Stimulated activated memory B cell treated with anti-CD40 and anti-IgM and Interleukin-4, amounts not matched to agents 10 μg/mL and 1 μg/mL and 100 μg/mL, for 72 hours (primary cell): ENCODE measurements at regions not wholly inside any gene's neighbourhood (a gene's known extent, or its start where the extent isn't known, plus 50 kb on each side); places are given as distances from the start of the nearest gene placed in this dataset.
"Not testable (repeated sequence)": the region's sequence is repeated elsewhere in the genome, so short reads cannot be mapped to it uniquely, and the experiment has no call there.

ENCODE experiments used
- ATAC-seq: fragments of 150-1000 bp; cut with Tn5 transposase; 2 replicates; pipeline ENCODE4 v1.10.0; 2021
- H3K27ac Mint-ChIP-seq: one replicate; pipeline ENCODE4 v1.8.0; 2022; ENCODE audit warnings: mild to moderate bottlenecking, mixed read lengths
- H3K27me3 Mint-ChIP-seq: one replicate; pipeline ENCODE4 v1.8.0; 2022; ENCODE audit warnings: mixed read lengths
- H3K36me3 Mint-ChIP-seq: one replicate; pipeline ENCODE4 v1.8.0; 2022; ENCODE audit warnings: mixed read lengths
- H3K4me1 Mint-ChIP-seq: one replicate; pipeline ENCODE4 v1.8.0; 2022; ENCODE audit warnings: mixed read lengths
- H3K4me3 Mint-ChIP-seq: one replicate; pipeline ENCODE4 v1.8.0; 2022; ENCODE audit warnings: mild to moderate bottlenecking, moderate library complexity, mixed read lengths
- H3K9me3 Mint-ChIP-seq: one replicate; pipeline ENCODE4 v1.8.0; 2022; ENCODE audit warnings: mixed read lengths

GRCh38 chr17:6373599-6373998 is 61.3 kb downstream of the AIPL1 start:
- not testable (repeated sequence) for H3K4me3 Mint-ChIP-seq, H3K27ac Mint-ChIP-seq, ATAC-seq, H3K9me3 Mint-ChIP-seq, H3K36me3 Mint-ChIP-seq
- Mint-ChIP-seq H3K4me1 (peaks cover 16% of the 10 kb centered on the region), H3K27me3 (peaks cover 32% of the 10 kb centered on the region)

- Mint-ChIP-seq H3K27me3 (peaks cover 47% of the 10 kb centered on the region), H3K36me3 (no peaks in the 10 kb centered on the region)
- ATAC-seq, result no peak
Measured at GRCh38 chr17:6366221-6366666, 68.7 kb downstream of the AIPL1 start.

GRCh38 chr17:6365200-6365943 is 69.5 kb downstream of the AIPL1 start:
- Mint-ChIP-seq H3K27me3 (peaks cover 49% of the 10 kb centered on the region), H3K36me3 (no peaks in the 10 kb centered on the region), H3K4me1 (no peaks in the 10 kb centered on the region), H3K4me3 (no peak overlapping the region), H3K27ac (no peak overlapping the region), H3K9me3 (no peaks in the 10 kb centered on the region)
- no peak for ATAC-seq

More at GRCh38 chr17:6366221-6366666, 68.7 kb downstream of the AIPL1 start:
- H3K4me3 Mint-ChIP-seq, result no peak overlapping the region
- H3K9me3 Mint-ChIP-seq, result no peaks in the 10 kb centered on the region
- H3K27ac Mint-ChIP-seq, result no peak overlapping the region
- H3K4me1 Mint-ChIP-seq, result no peaks in the 10 kb centered on the region

GRCh38 chr17:6361733-6362132 is 73.2 kb downstream of the AIPL1 start:
- no peak overlapping the region for H3K27ac Mint-ChIP-seq
- H3K9me3 Mint-ChIP-seq, result peaks cover 5% of the 10 kb centered on the region
- no peaks in the 10 kb centered on the region for H3K36me3 Mint-ChIP-seq
- no peaks in the 10 kb centered on the region for H3K4me1 Mint-ChIP-seq
- no peak overlapping the region for H3K4me3 Mint-ChIP-seq
- ATAC-seq, result no peak
- H3K27me3 Mint-ChIP-seq, result peaks cover 57% of the 10 kb centered on the region

- no peak overlapping the region for H3K27ac Mint-ChIP-seq
- H3K9me3 Mint-ChIP-seq, result peaks cover 5% of the 10 kb centered on the region
- H3K4me1 Mint-ChIP-seq, result no peaks in the 10 kb centered on the region
- no peak for ATAC-seq
- no peaks in the 10 kb centered on the region for H3K36me3 Mint-ChIP-seq
- no peak overlapping the region for H3K4me3 Mint-ChIP-seq
- peaks cover 50% of the 10 kb centered on the region for H3K27me3 Mint-ChIP-seq
Measured at GRCh38 chr17:6358131-6358530, 76.8 kb downstream of the AIPL1 start.

GRCh38 chr17:6356562-6356961 is 78.4 kb downstream of the AIPL1 start:
- Mint-ChIP-seq H3K4me1 (no peaks in the 10 kb centered on the region), H3K27ac (no peak overlapping the region), H3K4me3 (no peak overlapping the region), H3K9me3 (peaks cover 5% of the 10 kb centered on the region), H3K27me3 (peaks cover 62% of the 10 kb centered on the region), H3K36me3 (no peaks in the 10 kb centered on the region)
- no peak for ATAC-seq

- Mint-ChIP-seq H3K9me3 (peaks cover 4% of the 10 kb centered on the region), H3K4me1 (no peaks in the 10 kb centered on the region), H3K27me3 (peaks cover 70% of the 10 kb centered on the region), H3K4me3 (no peak overlapping the region), H3K27ac (no peak overlapping the region), H3K36me3 (no peaks in the 10 kb centered on the region)
- no peak for ATAC-seq
Measured at GRCh38 chr17:6355196-6355595, 79.7 kb downstream of the AIPL1 start.

GRCh38 chr17:6352801-6353560 is 81.9 kb downstream of the AIPL1 start:
- no peaks in the 10 kb centered on the region for H3K36me3 Mint-ChIP-seq
- no peaks in the 10 kb centered on the region for H3K9me3 Mint-ChIP-seq
- ATAC-seq, result no peak
- H3K4me3 Mint-ChIP-seq, result no peak overlapping the region
- H3K4me1 Mint-ChIP-seq, result no peaks in the 10 kb centered on the region
- H3K27me3 Mint-ChIP-seq, result peaks cover 74% of the 10 kb centered on the region
- H3K27ac Mint-ChIP-seq, result no peak overlapping the region

GRCh38 chr17:6352016-6352415 is 82.9 kb downstream of the AIPL1 start:
- no peak overlapping the region for H3K27ac Mint-ChIP-seq
- H3K9me3 Mint-ChIP-seq, result no peaks in the 10 kb centered on the region
- no peaks in the 10 kb centered on the region for H3K36me3 Mint-ChIP-seq
- H3K27me3 Mint-ChIP-seq, result peaks cover 80% of the 10 kb centered on the region
- H3K4me3 Mint-ChIP-seq, result no peak overlapping the region
- H3K4me1 Mint-ChIP-seq, result no peaks in the 10 kb centered on the region
- ATAC-seq, result no peak

- ATAC-seq, result no peak
- Mint-ChIP-seq H3K27ac (no peak overlapping the region), H3K36me3 (no peaks in the 10 kb centered on the region), H3K4me3 (no peak overlapping the region), H3K9me3 (no peaks in the 10 kb centered on the region), H3K4me1 (no peaks in the 10 kb centered on the region), H3K27me3 (peaks cover 78% of the 10 kb centered on the region)
Measured at GRCh38 chr17:6350806-6351205, 84.1 kb downstream of the AIPL1 start.

- Mint-ChIP-seq H3K9me3 (no peaks in the 10 kb centered on the region), H3K4me1 (no peaks in the 10 kb centered on the region), H3K27ac (no peak overlapping the region), H3K36me3 (no peaks in the 10 kb centered on the region), H3K27me3 (peaks cover 60% of the 10 kb centered on the region), H3K4me3 (no peak overlapping the region)
- no peak for ATAC-seq
Measured at GRCh38 chr17:6348891-6349290, 86.0 kb downstream of the AIPL1 start.

- Mint-ChIP-seq H3K4me1 (no peaks in the 10 kb centered on the region), H3K27me3 (peaks cover 57% of the 10 kb centered on the region), H3K4me3 (no peak overlapping the region), H3K36me3 (no peaks in the 10 kb centered on the region), H3K9me3 (no peaks in the 10 kb centered on the region), H3K27ac (no peak overlapping the region)
- ATAC-seq, result no peak
Measured at GRCh38 chr17:6347776-6348175, 87.1 kb downstream of the AIPL1 start.

GRCh38 chr17:6346986-6347385 is 87.9 kb downstream of the AIPL1 start:
- H3K4me1 Mint-ChIP-seq, result no peaks in the 10 kb centered on the region
- no peaks in the 10 kb centered on the region for H3K9me3 Mint-ChIP-seq
- H3K27me3 Mint-ChIP-seq, result peaks cover 49% of the 10 kb centered on the region
- H3K36me3 Mint-ChIP-seq, result no peaks in the 10 kb centered on the region
- H3K4me3 Mint-ChIP-seq, result no peak overlapping the region
- no peak overlapping the region for H3K27ac Mint-ChIP-seq
- no peak for ATAC-seq

GRCh38 chr17:6346156-6346786 is 88.7 kb downstream of the AIPL1 start:
- no peaks in the 10 kb centered on the region for H3K4me1 Mint-ChIP-seq
- no peak overlapping the region for H3K27ac Mint-ChIP-seq
- no peaks in the 10 kb centered on the region for H3K36me3 Mint-ChIP-seq
- H3K4me3 Mint-ChIP-seq, result no peak overlapping the region
- no peaks in the 10 kb centered on the region for H3K9me3 Mint-ChIP-seq
- no peak for ATAC-seq
- H3K27me3 Mint-ChIP-seq, result peaks cover 47% of the 10 kb centered on the region

- peaks cover 22% of the 10 kb centered on the region for H3K27me3 Mint-ChIP-seq
- ATAC-seq, result no peak
- H3K4me3 Mint-ChIP-seq, result no peak overlapping the region
- no peaks in the 10 kb centered on the region for H3K4me1 Mint-ChIP-seq
- H3K36me3 Mint-ChIP-seq, result no peaks in the 10 kb centered on the region
- H3K27ac Mint-ChIP-seq, result no peak overlapping the region
- H3K9me3 Mint-ChIP-seq, result no peaks in the 10 kb centered on the region
Measured at GRCh38 chr17:6343736-6344135, 91.2 kb downstream of the AIPL1 start.
